SH-SY5Y (cell line): ENCODE measurements at regions not wholly inside any gene's neighbourhood (a gene's known extent, or its start where the extent isn't known, plus 50 kb on each side); places are given as distances from the start of the nearest gene placed in this dataset.

Experiments
- GATA2 ChIP-seq: IDR thresholded peaks from 2 replicates; pipeline ENCODE4 v1.6.1; 2011; ENCODE audit warnings: mild to moderate bottlenecking, low read depth, low read length
- GATA3 ChIP-seq: IDR thresholded peaks from 2 replicates; pipeline ENCODE4 v1.6.1; 2011; ENCODE audit warnings: low read depth, mild to moderate bottlenecking, low read length, moderate library complexity

GRCh38 chr20:60389882-60390281 lies 431.7 kb downstream of the CDH26 start:
- no peak for TF ChIP-seq GATA3
- TF ChIP-seq GATA2 = no peak

GRCh38 chr20:60395991-60396390 lies 437.8 kb downstream of the CDH26 start:
- TF ChIP-seq GATA3 (no peak), GATA2 (no peak)

- no peak for TF ChIP-seq GATA2
- TF ChIP-seq GATA3 = no peak
Observed at GRCh38 chr20:60400567-60400966, 442.3 kb downstream of the CDH26 start.

- TF ChIP-seq GATA3 (no peak), GATA2 (no peak)
Observed at GRCh38 chr20:60402189-60403058, 444.2 kb downstream of the CDH26 start.

GRCh38 chr20:60403105-60403741 lies 445.0 kb downstream of the CDH26 start:
- no peak for TF ChIP-seq GATA3

GRCh38 chr20:60407011-60407771 lies 449.0 kb downstream of the CDH26 start:
- TF ChIP-seq GATA3 = no peak
- TF ChIP-seq GATA2 = no peak

GRCh38 chr20:60407938-60408337 lies 449.7 kb downstream of the CDH26 start:
- TF ChIP-seq GATA3 = no peak
- no peak for TF ChIP-seq GATA2

GRCh38 chr20:60408435-60408834 lies 450.2 kb downstream of the CDH26 start:
- TF ChIP-seq GATA2 (no peak), GATA3 (no peak)

- TF ChIP-seq GATA2 = no peak
- no peak for TF ChIP-seq GATA3
Observed at GRCh38 chr20:60410618-60411264, 452.5 kb downstream of the CDH26 start.

GRCh38 chr20:60411813-60412212 lies 453.6 kb downstream of the CDH26 start:
- no peak for TF ChIP-seq GATA3
- no peak for TF ChIP-seq GATA2

- TF ChIP-seq GATA2 (no peak), GATA3 (no peak)
Observed at GRCh38 chr20:60420676-60421229, 462.5 kb downstream of the CDH26 start.

GRCh38 chr20:60422848-60423247 lies 464.6 kb downstream of the CDH26 start:
- TF ChIP-seq GATA2 (no peak), GATA3 (no peak)

- TF ChIP-seq GATA3 (no peak), GATA2 (no peak)
Observed at GRCh38 chr20:60424267-60424902, 466.2 kb downstream of the CDH26 start.
